Left ventricle myocardium inferior (tissue), 1 donor: ENCODE measurements at regions not wholly inside any gene's neighbourhood (a gene's known extent, or its start where the extent isn't known, plus 50 kb on each side); places are given as distances from the start of the nearest gene placed in this dataset.

Source experiments
- DNase-seq: peaks from one replicate; pipeline ENCODE4 v3.0.0-alpha.2; 2020
- H3K27ac ChIP-seq: fragments of 200-600 bp; replicated peaks from 2 replicates; pipeline ENCODE4 v1.8.0; 2021
- H3K27me3 ChIP-seq: fragments of 200-600 bp; 2 replicates; pipeline ENCODE4 v1.8.0; 2021; ENCODE audit warnings: low read depth
- H3K36me3 ChIP-seq: fragments of 200-600 bp; 2 replicates; pipeline ENCODE4 v1.8.0; 2021
- H3K4me1 ChIP-seq: fragments of 200-600 bp; 2 replicates; pipeline ENCODE4 v1.8.0; 2021
- H3K4me3 ChIP-seq: fragments of 200-600 bp; 2 replicates; pipeline ENCODE4 v1.8.0; 2021; ENCODE audit warnings: mild to moderate bottlenecking, moderate library complexity
- H3K9me3 ChIP-seq: fragments of 200-600 bp; replicated peaks from 2 replicates; pipeline ENCODE4 v1.8.0; 2021
- CTCF ChIP-seq: fragments of 200-600 bp; IDR thresholded peaks from 2 replicates; pipeline ENCODE4 v1.8.0; 2021; ENCODE audit warnings: antibody characterized with exemption, mild to moderate bottlenecking, borderline replicate concordance
- intact Hi-C: fragments of 100-400 bp; cut with micrococcal nuclease; formaldehyde crosslinking; loops from one replicate; pipeline ENCODE4 v1.11.0; 2022
- donor health status: DM: no; HTN: yes; CAD: no; lungs with severe emphysema.

GRCh38 chr17:33511670-33512069, 218.6 kb upstream of the ASIC2 start:
- Histone ChIP-seq H3K27me3 (peaks cover 49% of the 10 kb centered on the region), H3K4me3 (no peak overlapping the region), H3K27ac (no peak overlapping the region), H3K4me1 (peaks cover under 1% of the 10 kb centered on the region), H3K9me3 (peaks cover 9% of the 10 kb centered on the region), H3K36me3 (no peaks in the 10 kb centered on the region)
- DNase-seq, result no peak
- intact Hi-C loops, result no loop called here
- no peak for TF ChIP-seq CTCF

GRCh38 chr17:33512113-33512512, 219.0 kb upstream of the ASIC2 start:
- intact Hi-C loops, result no loop called here
- TF ChIP-seq CTCF, result no peak
- Histone ChIP-seq H3K27me3 (peaks cover 45% of the 10 kb centered on the region), H3K9me3 (peaks cover 9% of the 10 kb centered on the region), H3K36me3 (no peaks in the 10 kb centered on the region), H3K27ac (no peak overlapping the region), H3K4me3 (no peak overlapping the region), H3K4me1 (peaks cover 5% of the 10 kb centered on the region)
- no peak for DNase-seq

GRCh38 chr17:33513769-33514168, 220.7 kb upstream of the ASIC2 start:
- no peak for DNase-seq
- intact Hi-C loops, result no loop called here
- Histone ChIP-seq H3K27me3 (peaks cover 45% of the 10 kb centered on the region), H3K4me3 (no peak overlapping the region), H3K36me3 (no peaks in the 10 kb centered on the region), H3K9me3 (peaks cover 9% of the 10 kb centered on the region), H3K4me1 (peaks cover 5% of the 10 kb centered on the region), H3K27ac (no peak overlapping the region)
- TF ChIP-seq CTCF, result no peak

GRCh38 chr17:33514369-33514768, 221.3 kb upstream of the ASIC2 start:
- intact Hi-C loops, result no loop called here
- DNase-seq, result no peak
- peaks cover 45% of the 10 kb centered on the region for H3K27me3 ChIP-seq
- no peak overlapping the region for H3K27ac ChIP-seq
- no peak overlapping the region for H3K4me3 ChIP-seq
- peaks cover 5% of the 10 kb centered on the region for H3K4me1 ChIP-seq
- TF ChIP-seq CTCF, result no peak
- H3K36me3 ChIP-seq, result no peaks in the 10 kb centered on the region
- peaks cover 9% of the 10 kb centered on the region for H3K9me3 ChIP-seq

GRCh38 chr17:33515974-33516373, 222.9 kb upstream of the ASIC2 start:
- Histone ChIP-seq H3K4me1 (peaks cover 5% of the 10 kb centered on the region), H3K36me3 (no peaks in the 10 kb centered on the region), H3K4me3 (no peak overlapping the region), H3K9me3 (peaks cover 9% of the 10 kb centered on the region), H3K27ac (no peak overlapping the region), H3K27me3 (peaks cover 42% of the 10 kb centered on the region)
- TF ChIP-seq CTCF, result no peak
- intact Hi-C loops, result no loop called here
- no peak for DNase-seq

GRCh38 chr17:33516645-33517044, 223.6 kb upstream of the ASIC2 start:
- Histone ChIP-seq H3K27ac (no peak overlapping the region), H3K9me3 (peaks cover 9% of the 10 kb centered on the region), H3K4me3 (no peak overlapping the region), H3K4me1 (peaks cover 5% of the 10 kb centered on the region), H3K27me3 (peaks cover 43% of the 10 kb centered on the region), H3K36me3 (no peaks in the 10 kb centered on the region)
- TF ChIP-seq CTCF, result no peak
- intact Hi-C loops, result no loop called here
- no peak for DNase-seq
